NOMO-1 treated with dmso at 0.1 percent for 144 hours (cell line): ENCODE measurements at regions not wholly inside any gene's neighbourhood (a gene's known extent, or its start where the extent isn't known, plus 50 kb on each side); places are given as distances from the start of the nearest gene placed in this dataset.
A peak's percentile ranks its signal among the peaks of the same experiment; 100 is the strongest.
"Not testable (repeated sequence)": the region's sequence is repeated elsewhere in the genome, so short reads cannot be mapped to it uniquely, and the experiment has no call there.

Source experiments
- DNase-seq: peaks from one replicate; lab custom pipeline; 2025; ENCODE audit not compliant: unreplicated experiment; lab: John Stamatoyannopoulos, UW

- not testable (repeated sequence) for DNase-seq
Measured at GRCh38 chr3:144023543-144023942, 51.9 kb downstream of the DIPK2A start.

GRCh38 chr3:144028798-144029411, 57.3 kb downstream of the DIPK2A start:
- DNase-seq, result peak; percentile 82

GRCh38 chr3:144029769-144030168, 58.1 kb downstream of the DIPK2A start:
- DNase-seq, result no peak

- DNase-seq, result no peak
Measured at GRCh38 chr3:144031938-144032337, 60.3 kb downstream of the DIPK2A start.

- DNase-seq, result no peak
Measured at GRCh38 chr3:144032531-144033239, 61.1 kb downstream of the DIPK2A start.

GRCh38 chr3:144033240-144033589, 61.6 kb downstream of the DIPK2A start:
- no peak for DNase-seq

- no peak for DNase-seq
Measured at GRCh38 chr3:144033863-144034262, 62.2 kb downstream of the DIPK2A start.

GRCh38 chr3:144034715-144035290, 63.2 kb downstream of the DIPK2A start:
- DNase-seq, result no peak

- no peak for DNase-seq
Measured at GRCh38 chr3:144036498-144036897, 64.9 kb downstream of the DIPK2A start.

- DNase-seq, result no peak
Measured at GRCh38 chr3:144039661-144040060, 68.0 kb downstream of the DIPK2A start.

- DNase-seq, result no peak
Measured at GRCh38 chr3:144041960-144042556, 70.4 kb downstream of the DIPK2A start.

- no peak for DNase-seq
Measured at GRCh38 chr3:144045766-144046165, 74.1 kb downstream of the DIPK2A start.

GRCh38 chr3:144049374-144049773, 77.8 kb downstream of the DIPK2A start:
- DNase-seq, result no peak

- no peak for DNase-seq
Measured at GRCh38 chr3:144051211-144051610, 79.6 kb downstream of the DIPK2A start.

- DNase-seq, result no peak
Measured at GRCh38 chr3:144052275-144052674, 80.7 kb downstream of the DIPK2A start.

- no peak for DNase-seq
Measured at GRCh38 chr3:144053121-144053520, 81.5 kb downstream of the DIPK2A start.

GRCh38 chr3:144054766-144055165, 83.1 kb downstream of the DIPK2A start:
- DNase-seq, result no peak

GRCh38 chr3:144055604-144056003, 84.0 kb downstream of the DIPK2A start:
- DNase-seq, result no peak

GRCh38 chr3:144058713-144059112, 87.1 kb downstream of the DIPK2A start:
- no peak for DNase-seq

- DNase-seq, result no peak
Measured at GRCh38 chr3:144059481-144059880, 87.9 kb downstream of the DIPK2A start.

- DNase-seq, result no peak
Measured at GRCh38 chr3:144060881-144061280, 89.3 kb downstream of the DIPK2A start.

- DNase-seq, result no peak
Measured at GRCh38 chr3:144063306-144063705, 91.7 kb downstream of the DIPK2A start.
